ENCODE measurements at regions not wholly inside any gene's neighbourhood (a gene's known extent, or its start where the extent isn't known, plus 50 kb on each side); places are given as distances from the start of the nearest gene placed in this dataset.
A peak's percentile ranks its signal among the peaks of the same experiment; 100 is the strongest.

GRCh38 chr3:72448858-72449257 is 399.4 kb downstream of the SHQ1 start:
- peak overlapping the region; percentile 48 for H3K27ac ChIP-seq
- peak; percentile 32 for DNase-seq (ENCODE audit: low spot score)
- CTCF ChIA-PET = interaction anchor here (1.0 kb wide), 1 partner anchor 10 kb away, joined by 3 read pairs; no protein-coding TSS in a partner anchor
- TF ChIP-seq CTCF (conservative IDR thresholded peaks at IDR 0.05; ENCODE audit: low read depth) = no peak
- POLR2A ChIA-PET (ENCODE audit: low non-redundant PET) = interaction anchor here (1.3 kb wide), 1 partner anchor 35 kb away, joined by 7 read pairs; no protein-coding TSS in a partner anchor

GRCh38 chr3:72448375-72448823 is 399.8 kb downstream of the SHQ1 start:
- CTCF ChIA-PET = interaction anchor here (0.6 to 1.0 kb wide), 3 partner anchors 10 to 22 kb away, joined by 3 to 4 read pairs (median 3); no protein-coding TSS in a partner anchor
- POLR2A ChIA-PET (ENCODE audit: low non-redundant PET) = interaction anchor here (0.6 to 1.3 kb wide), 2 partner anchors 35 to 356 kb away, joined by 5 to 7 read pairs; no protein-coding TSS in a partner anchor
- H3K27ac ChIP-seq = peak overlapping the region; percentile 48
- DNase-seq (ENCODE audit: low spot score) = no peak
- TF ChIP-seq CTCF (conservative IDR thresholded peaks at IDR 0.05; ENCODE audit: low read depth) = no peak

GRCh38 chr3:72447059-72447946 is 400.9 kb downstream of the SHQ1 start:
- no peak for TF ChIP-seq CTCF (conservative IDR thresholded peaks at IDR 0.05; ENCODE audit: low read depth)
- H3K27ac ChIP-seq = peak overlapping the region; percentile 93
- POLR2A ChIA-PET (ENCODE audit: low non-redundant PET) = interaction anchor here (0.6 to 1.3 kb wide), 3 partner anchors 25 to 357 kb away, joined by 3 to 7 read pairs (median 5); no protein-coding TSS in a partner anchor
- CTCF ChIA-PET = interaction anchor here (0.6 to 1.0 kb wide), 5 partner anchors 10 to 213 kb away, joined by 3 to 4 read pairs (median 3); no protein-coding TSS in a partner anchor
- peak; percentile 82 for DNase-seq (ENCODE audit: low spot score)

- H3K27ac ChIP-seq = peak within 1 kb of the TSS; percentile 93
- DNase-seq (ENCODE audit: low spot score) = peak; percentile 20
- ChIA-PET POLR2A (ENCODE audit: low non-redundant PET) (interaction anchor here (0.6 kb wide), 1 partner anchor 26 kb away, joined by 3 read pairs; no protein-coding TSS in a partner anchor), CTCF (no interaction called here)
- TF ChIP-seq CTCF (conservative IDR thresholded peaks at IDR 0.05; ENCODE audit: low read depth) = no peak
Measured at GRCh38 chr3:72446218-72447058, 401.8 kb downstream of the SHQ1 start, which contains the start of gene RYBP. TSS of gene RYBP (minus strand) at chr3:72446621.

GRCh38 chr3:72445827-72446217 is 402.4 kb downstream of the SHQ1 start:
- H3K27ac ChIP-seq = no peak overlapping the region
- POLR2A ChIA-PET (ENCODE audit: low non-redundant PET) = no interaction called here
- TF ChIP-seq CTCF (conservative IDR thresholded peaks at IDR 0.05; ENCODE audit: low read depth) = no peak
- CTCF ChIA-PET = no interaction called here
- DNase-seq (ENCODE audit: low spot score) = no peak
